ENCODE measurements at regions not wholly inside any gene's neighbourhood (a gene's known extent, or its start where the extent isn't known, plus 50 kb on each side); places are given as distances from the start of the nearest gene placed in this dataset.
"Not testable (repeated sequence)": the region's sequence is repeated elsewhere in the genome, so short reads cannot be mapped to it uniquely, and the experiment has no call there.

DNA sequence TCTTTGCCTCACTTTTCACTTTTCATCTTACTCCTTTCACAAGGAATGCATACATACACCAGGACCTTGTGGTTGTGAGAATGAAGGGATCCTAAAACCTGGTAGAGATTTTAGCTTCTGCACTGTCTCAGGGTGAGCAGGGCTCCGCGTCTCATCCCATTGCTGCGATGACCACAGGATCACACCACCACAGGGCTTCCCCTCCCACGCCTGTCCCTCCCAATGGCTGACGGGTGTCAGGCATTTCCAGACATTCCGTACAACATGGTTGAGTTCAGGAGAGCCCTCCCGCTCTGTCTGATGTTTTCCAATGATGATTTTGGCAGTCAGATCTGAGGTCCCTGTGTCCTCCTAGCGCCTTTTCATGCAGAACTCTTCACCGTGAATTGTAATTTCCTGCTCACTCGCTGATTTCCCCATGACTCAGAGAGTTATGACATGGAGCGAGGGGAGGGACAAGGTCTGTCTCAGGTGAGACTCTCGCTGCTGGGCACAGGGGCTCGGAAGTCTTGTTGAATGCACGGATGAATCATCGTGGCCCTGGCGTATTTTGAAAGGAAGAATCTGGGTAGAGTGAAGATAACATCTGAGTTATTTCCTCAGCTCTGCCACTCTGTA lies 102.8 kb downstream of the TEX29 start:
- Histone ChIP-seq H3K9me3 (ENCODE audit: low read depth, low read length) (no peaks in the 10 kb centered on the region), H3K27me3 (ENCODE audit: insufficient read depth, low read length) (no peaks in the 10 kb centered on the region), H3K4me3 (ENCODE audit: low read length) (no peak overlapping the region), H3K4me1 (ENCODE audit: insufficient read depth, low read length) (no peaks in the 10 kb centered on the region)

GRCh38 chr13:111424134-111424533 lies 103.7 kb downstream of the TEX29 start:
- no peak overlapping the region for H3K4me3 ChIP-seq (ENCODE audit: low read length)

GRCh38 chr13:111425326-111425725 lies 104.9 kb downstream of the TEX29 start:
- no peaks in the 10 kb centered on the region for H3K27me3 ChIP-seq (ENCODE audit: insufficient read depth, low read length)

More at GRCh38 chr13:111424134-111424533, 103.7 kb downstream of the TEX29 start:
- no peaks in the 10 kb centered on the region for H3K4me1 ChIP-seq (ENCODE audit: insufficient read depth, low read length)
- no peaks in the 10 kb centered on the region for H3K9me3 ChIP-seq (ENCODE audit: low read depth, low read length)
- H3K27me3 ChIP-seq (ENCODE audit: insufficient read depth, low read length) = no peaks in the 10 kb centered on the region

DNA sequence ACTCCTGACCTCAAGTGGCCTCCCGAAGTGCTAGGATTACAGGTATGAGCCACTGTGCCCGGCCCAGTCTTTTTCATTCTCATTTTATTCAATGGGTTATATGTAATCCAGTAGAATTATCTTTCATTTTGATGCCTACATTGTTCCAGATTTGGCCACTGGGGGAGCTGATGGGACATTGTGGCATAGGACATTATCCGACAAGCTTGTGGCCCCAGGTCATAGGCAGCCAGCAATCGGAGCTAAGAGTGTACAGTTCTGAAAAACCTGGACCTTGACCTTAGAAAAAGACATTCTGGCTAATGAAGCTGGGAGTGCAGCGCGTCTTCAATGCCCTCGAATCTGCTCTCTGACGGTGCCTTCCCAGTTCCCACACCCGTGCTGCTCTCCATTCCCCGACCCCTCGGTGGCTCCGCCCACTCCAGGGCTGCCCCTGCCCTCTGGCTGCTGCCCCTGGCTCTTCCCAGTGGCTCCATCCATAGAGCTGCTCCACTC lies 108.7 kb downstream of the TEX29 start:
- Histone ChIP-seq H3K27me3 (ENCODE audit: insufficient read depth, low read length) (no peaks in the 10 kb centered on the region), H3K9me3 (ENCODE audit: low read depth, low read length) (no peaks in the 10 kb centered on the region), H3K4me1 (ENCODE audit: insufficient read depth, low read length) (no peaks in the 10 kb centered on the region), H3K4me3 (ENCODE audit: low read length) (no peak overlapping the region)

More at GRCh38 chr13:111425326-111425725, 104.9 kb downstream of the TEX29 start:
- Histone ChIP-seq H3K4me3 (ENCODE audit: low read length) (no peak overlapping the region), H3K4me1 (ENCODE audit: insufficient read depth, low read length) (no peaks in the 10 kb centered on the region), H3K9me3 (ENCODE audit: low read depth, low read length) (no peaks in the 10 kb centered on the region)

- no peaks in the 10 kb centered on the region for H3K9me3 ChIP-seq (ENCODE audit: low read depth, low read length)
- H3K4me1 ChIP-seq (ENCODE audit: insufficient read depth, low read length) = no peaks in the 10 kb centered on the region
- H3K27me3 ChIP-seq (ENCODE audit: insufficient read depth, low read length) = no peaks in the 10 kb centered on the region
- no peak overlapping the region for H3K4me3 ChIP-seq (ENCODE audit: low read length)
These were observed 110.8 kb downstream of the TEX29 start for GRCh38 chr13:111431206-111431605.

GRCh38 chr13:111434578-111435159 lies 114.2 kb downstream of the TEX29 start:
- no peaks in the 10 kb centered on the region for H3K4me1 ChIP-seq (ENCODE audit: insufficient read depth, low read length)
- H3K9me3 ChIP-seq (ENCODE audit: low read depth, low read length) = no peaks in the 10 kb centered on the region
- no peaks in the 10 kb centered on the region for H3K27me3 ChIP-seq (ENCODE audit: insufficient read depth, low read length)
- H3K4me3 ChIP-seq (ENCODE audit: low read length) = no peak overlapping the region

GRCh38 chr13:111436446-111436845 lies 116.0 kb downstream of the TEX29 start:
- no peaks in the 10 kb centered on the region for H3K4me1 ChIP-seq (ENCODE audit: insufficient read depth, low read length)
- H3K9me3 ChIP-seq (ENCODE audit: low read depth, low read length) = no peaks in the 10 kb centered on the region
- H3K4me3 ChIP-seq (ENCODE audit: low read length) = no peak overlapping the region
- H3K27me3 ChIP-seq (ENCODE audit: insufficient read depth, low read length) = no peaks in the 10 kb centered on the region

- Histone ChIP-seq H3K27me3 (ENCODE audit: insufficient read depth, low read length) (no peaks in the 10 kb centered on the region), H3K9me3 (ENCODE audit: low read depth, low read length) (no peaks in the 10 kb centered on the region), H3K4me3 (ENCODE audit: low read length) (no peak overlapping the region), H3K4me1 (ENCODE audit: insufficient read depth, low read length) (no peaks in the 10 kb centered on the region)
These were observed 117.0 kb downstream of the TEX29 start for GRCh38 chr13:111437417-111437816.

DNA sequence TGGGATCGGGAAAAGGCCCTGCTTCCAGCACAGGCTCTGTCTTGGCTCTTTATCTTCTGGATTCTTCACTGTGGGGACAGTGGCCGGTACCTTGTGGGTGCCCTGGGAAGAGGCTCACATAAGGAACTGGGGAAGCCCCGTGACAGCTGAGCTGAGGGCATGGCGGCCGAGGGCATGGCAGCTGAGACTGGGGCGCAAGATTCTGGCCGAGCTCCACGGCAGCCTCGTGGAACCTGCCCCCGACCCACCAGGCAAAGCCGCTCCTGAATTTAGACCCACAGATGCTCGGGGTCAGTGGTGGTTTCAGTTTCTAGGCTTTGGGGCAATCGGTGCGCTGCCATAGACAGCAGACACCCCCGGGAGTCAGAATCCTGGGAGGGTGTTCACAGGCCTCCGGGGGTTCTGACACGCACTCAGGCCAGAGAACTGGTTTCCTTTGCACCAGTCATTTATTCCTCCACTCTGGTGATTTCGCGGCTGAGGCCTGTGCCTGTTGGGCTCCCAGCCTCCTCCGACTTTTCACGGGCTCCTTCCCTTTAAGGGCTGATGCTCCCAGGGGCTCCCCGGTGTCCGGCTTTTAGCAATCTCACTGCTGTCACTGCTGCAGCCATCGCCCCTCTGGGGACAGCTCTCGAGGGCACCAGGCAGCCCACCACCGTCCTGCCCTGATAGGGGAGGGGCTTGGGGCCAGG lies 117.6 kb downstream of the TEX29 start:
- H3K9me3 ChIP-seq (ENCODE audit: low read depth, low read length) = no peaks in the 10 kb centered on the region
- no peaks in the 10 kb centered on the region for H3K4me1 ChIP-seq (ENCODE audit: insufficient read depth, low read length)
- no peaks in the 10 kb centered on the region for H3K27me3 ChIP-seq (ENCODE audit: insufficient read depth, low read length)
- no peak overlapping the region for H3K4me3 ChIP-seq (ENCODE audit: low read length)

DNA sequence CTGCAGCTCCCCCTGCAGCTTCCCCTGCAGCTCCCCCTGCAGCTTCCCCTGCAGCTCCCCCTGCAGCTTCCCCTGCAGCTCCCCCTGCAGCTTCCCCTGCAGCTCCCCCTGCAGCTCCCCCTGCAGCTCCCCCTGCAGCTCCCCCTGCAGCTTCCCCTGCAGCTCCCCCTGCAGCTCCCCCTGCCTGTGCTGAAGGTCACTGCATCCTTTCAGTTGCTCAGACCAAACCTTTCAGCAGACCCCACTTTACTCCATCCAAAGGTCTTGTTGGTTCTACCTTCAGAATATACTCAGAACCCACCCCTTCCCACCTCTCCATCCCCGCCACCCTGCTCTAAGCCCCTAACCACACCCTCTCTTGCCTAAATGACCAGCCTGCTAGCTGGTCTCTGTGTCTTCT lies 120.0 kb downstream of the TEX29 start:
- H3K9me3 ChIP-seq (ENCODE audit: low read depth, low read length); H3K27me3 ChIP-seq (ENCODE audit: insufficient read depth, low read length); H3K4me1 ChIP-seq (ENCODE audit: insufficient read depth, low read length); H3K4me3 ChIP-seq (ENCODE audit: low read length): not testable (repeated sequence)

GRCh38 chr13:111443981-111444380 lies 123.5 kb downstream of the TEX29 start:
- Histone ChIP-seq H3K4me3 (ENCODE audit: low read length) (no peak overlapping the region), H3K27me3 (ENCODE audit: insufficient read depth, low read length) (no peaks in the 10 kb centered on the region), H3K4me1 (ENCODE audit: insufficient read depth, low read length) (no peaks in the 10 kb centered on the region), H3K9me3 (ENCODE audit: low read depth, low read length) (peaks cover 8% of the 10 kb centered on the region)

DNA sequence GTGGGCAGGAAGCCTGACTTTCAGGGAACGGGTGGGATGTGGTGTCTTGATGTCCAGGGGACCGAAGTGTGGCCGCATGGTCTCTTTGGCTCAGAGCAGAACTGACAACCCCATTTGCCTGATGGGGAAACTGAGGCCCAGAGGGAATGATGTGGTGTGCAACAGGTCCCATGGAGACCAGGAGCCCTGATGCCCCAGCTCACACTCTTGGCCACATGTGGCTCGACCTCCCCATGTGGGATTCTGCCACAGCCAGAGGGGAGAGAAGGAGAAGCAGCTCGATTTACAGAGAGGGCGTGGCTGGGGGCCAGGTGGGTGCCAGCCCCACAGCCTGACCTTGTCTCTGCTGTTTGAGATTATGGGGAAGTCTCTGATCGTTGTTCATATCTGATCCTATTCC lies 128.1 kb downstream of the TEX29 start:
- Histone ChIP-seq H3K9me3 (ENCODE audit: low read depth, low read length) (peaks cover 8% of the 10 kb centered on the region), H3K4me3 (ENCODE audit: low read length) (no peak overlapping the region), H3K27me3 (ENCODE audit: insufficient read depth, low read length) (no peaks in the 10 kb centered on the region), H3K4me1 (ENCODE audit: insufficient read depth, low read length) (no peaks in the 10 kb centered on the region)

DNA sequence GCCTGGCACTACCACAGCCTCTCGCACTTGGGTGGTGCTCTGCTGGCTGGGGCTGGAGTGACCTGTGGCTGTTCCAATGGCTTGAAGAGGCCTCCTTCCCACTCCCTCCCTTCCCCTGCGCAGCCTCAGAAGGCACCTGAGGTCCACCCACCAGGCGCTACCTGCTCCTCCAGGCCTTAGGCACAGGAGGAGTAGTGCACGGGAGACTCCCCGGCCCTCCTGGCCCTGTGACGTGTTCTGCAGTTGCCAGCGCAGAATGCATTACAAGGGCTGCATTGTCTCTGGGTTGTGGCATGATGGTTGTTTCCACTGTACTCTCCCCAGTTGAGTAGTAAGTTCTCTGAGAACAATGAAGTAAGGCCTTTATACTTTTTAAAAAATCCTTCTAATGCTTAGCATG lies 128.6 kb downstream of the TEX29 start:
- Histone ChIP-seq H3K9me3 (ENCODE audit: low read depth, low read length) (peaks cover 8% of the 10 kb centered on the region), H3K27me3 (ENCODE audit: insufficient read depth, low read length) (no peaks in the 10 kb centered on the region), H3K4me3 (ENCODE audit: low read length) (no peak overlapping the region), H3K4me1 (ENCODE audit: insufficient read depth, low read length) (no peaks in the 10 kb centered on the region)

GRCh38 chr13:111451402-111451801 lies 131.0 kb downstream of the TEX29 start:
- no peaks in the 10 kb centered on the region for H3K4me1 ChIP-seq (ENCODE audit: insufficient read depth, low read length)
- H3K4me3 ChIP-seq (ENCODE audit: low read length) = no peak overlapping the region
- H3K27me3 ChIP-seq (ENCODE audit: insufficient read depth, low read length) = no peaks in the 10 kb centered on the region
- H3K9me3 ChIP-seq (ENCODE audit: low read depth, low read length) = peaks cover 8% of the 10 kb centered on the region

- H3K4me1 ChIP-seq (ENCODE audit: insufficient read depth, low read length) = no peaks in the 10 kb centered on the region
These were observed 136.2 kb downstream of the TEX29 start for GRCh38 chr13:111456452-111457230.

More at GRCh38 chr13:111456452-111457230, 136.2 kb downstream of the TEX29 start:
- no peak overlapping the region for H3K4me3 ChIP-seq (ENCODE audit: low read length)
- no peaks in the 10 kb centered on the region for H3K9me3 ChIP-seq (ENCODE audit: low read depth, low read length)
- no peaks in the 10 kb centered on the region for H3K27me3 ChIP-seq (ENCODE audit: insufficient read depth, low read length)

All from mononuclear cell (primary cell).